Mesothelial cell of epicardium (in vitro differentiated cells): ENCODE measurements at regions not wholly inside any gene's neighbourhood (a gene's known extent, or its start where the extent isn't known, plus 50 kb on each side); places are given as distances from the start of the nearest gene placed in this dataset.

Source experiments
- DNase-seq, 2 experiments: peaks; one replicate each; pipeline ENCODE4 v3.0.0; 2021; ENCODE audit warnings: low spot score in 2 of 2; ENCODE audit not compliant: unreplicated experiment in 2 of 2
- H3K27ac Mint-ChIP-seq: 2 replicates; pipeline ENCODE4 v1.8.0; 2021; ENCODE audit warnings: mixed read lengths
- H3K27me3 Mint-ChIP-seq: 2 replicates; pipeline ENCODE4 v1.8.0; 2021; ENCODE audit warnings: low read depth, mixed read lengths
- H3K36me3 Mint-ChIP-seq: 2 replicates; pipeline ENCODE4 v1.8.0; 2021; ENCODE audit warnings: mixed read lengths
- H3K4me1 Mint-ChIP-seq: 2 replicates; pipeline ENCODE4 v1.8.0; 2021; ENCODE audit warnings: mixed read lengths
- H3K4me3 Mint-ChIP-seq: 2 replicates; pipeline ENCODE4 v1.8.0; 2021; ENCODE audit warnings: mild to moderate bottlenecking, moderate library complexity, mixed read lengths
- H3K9me3 Mint-ChIP-seq: 2 replicates; pipeline ENCODE4 v1.8.0; 2021; ENCODE audit warnings: mixed read lengths
- CTCF ChIP-seq: fragments of 200-600 bp; sonication (generic); IDR thresholded peaks from one replicate; pipeline ENCODE4 v1.5.0; 2021; ENCODE audit warnings: antibody characterized with exemption; ENCODE audit not compliant: unreplicated experiment

- Mint-ChIP-seq H3K4me1 (peaks cover 9% of the 10 kb centered on the region), H3K36me3 (no peaks in the 10 kb centered on the region), H3K4me3 (no peak overlapping the region), H3K27ac (peak overlapping the region; percentile 23), H3K27me3 (no peaks in the 10 kb centered on the region), H3K9me3 (peaks cover 9% of the 10 kb centered on the region)
- no peak for DNase-seq
- TF ChIP-seq CTCF: no peak
Observed at GRCh38 chr10:93222211-93222754, 148.6 kb downstream of the CYP26A1 start.

GRCh38 chr10:93222876-93223275, 149.2 kb downstream of the CYP26A1 start:
- H3K9me3 Mint-ChIP-seq: peaks cover 9% of the 10 kb centered on the region

GRCh38 chr10:93223336-93223735, 149.6 kb downstream of the CYP26A1 start:
- Mint-ChIP-seq H3K4me3 (no peak overlapping the region), H3K9me3 (peaks cover 9% of the 10 kb centered on the region), H3K27ac (no peak overlapping the region), H3K36me3 (no peaks in the 10 kb centered on the region), H3K27me3 (no peaks in the 10 kb centered on the region), H3K4me1 (peaks cover 9% of the 10 kb centered on the region)
- TF ChIP-seq CTCF: no peak
- no peak for DNase-seq

More at GRCh38 chr10:93222876-93223275, 149.2 kb downstream of the CYP26A1 start:
- no peaks in the 10 kb centered on the region for H3K36me3 Mint-ChIP-seq
- no peak for TF ChIP-seq CTCF
- no peak overlapping the region for H3K27ac Mint-ChIP-seq
- no peak overlapping the region for H3K4me3 Mint-ChIP-seq
- DNase-seq: no peak
- peaks cover 9% of the 10 kb centered on the region for H3K4me1 Mint-ChIP-seq
- H3K27me3 Mint-ChIP-seq: no peaks in the 10 kb centered on the region

- H3K9me3 Mint-ChIP-seq: peaks cover 9% of the 10 kb centered on the region
Observed at GRCh38 chr10:93224005-93224779, 150.5 kb downstream of the CYP26A1 start.

GRCh38 chr10:93225938-93226337, 152.2 kb downstream of the CYP26A1 start:
- Mint-ChIP-seq H3K27me3 (no peaks in the 10 kb centered on the region), H3K4me1 (peaks cover 9% of the 10 kb centered on the region), H3K36me3 (no peaks in the 10 kb centered on the region), H3K9me3 (peaks cover 9% of the 10 kb centered on the region), H3K27ac (no peak overlapping the region), H3K4me3 (no peak overlapping the region)
- no peak for DNase-seq
- no peak for TF ChIP-seq CTCF

More at GRCh38 chr10:93224005-93224779, 150.5 kb downstream of the CYP26A1 start:
- Mint-ChIP-seq H3K4me3 (no peak overlapping the region), H3K4me1 (peaks cover 9% of the 10 kb centered on the region), H3K36me3 (no peaks in the 10 kb centered on the region), H3K27me3 (no peaks in the 10 kb centered on the region), H3K27ac (no peak overlapping the region)
- no peak for DNase-seq
- no peak for TF ChIP-seq CTCF
